ENCODE measurements at regions not wholly inside any gene's neighbourhood (a gene's known extent, or its start where the extent isn't known, plus 50 kb on each side); places are given as distances from the start of the nearest gene placed in this dataset.

GRCh38 chr15:92709110-92709790 lies 53.7 kb upstream of the FAM174B start:
- no peak overlapping the region for H3K4me2 ChIP-seq (ENCODE audit: low read length)
- no peak overlapping the region for H3K27ac ChIP-seq (ENCODE audit: low read depth, low read length)
- RAD21 ChIA-PET (ENCODE audit: low non-redundant PET in 1 of 2, low total read pairs in 2 of 2, uncharacterized antibody in 2 of 2, unreplicated experiment in 2 of 2) = no interaction called here
- POLR2A ChIA-PET = no interaction called here
- H3K79me2 ChIP-seq (ENCODE audit: insufficient read depth, low read length) = no peaks in the 10 kb centered on the region
- H3K4me3 ChIP-seq (replicated peaks in 1 of 2; ENCODE audit: low read depth in 1 of 2, low read length in 2 of 2) = no peak overlapping the region
- TF ChIP-seq POLR2AphosphoS5 (IDR thresholded peaks at IDR 0.05; ENCODE audit: low read depth, low read length) (no peak), ZFX (IDR thresholded peaks at IDR 0.05) (no peak)
- H3K9ac ChIP-seq (ENCODE audit: low read length) = no peak overlapping the region
- CTCF ChIA-PET = no interaction called here
- H3K36me3 ChIP-seq (ENCODE audit: control insufficient read depth in 1 of 2, insufficient read depth in 2 of 2, low read length in 2 of 2) = no peaks in the 10 kb centered on the region
- intact Hi-C loops (cut with micrococcal nuclease) = no loop called here
- H3K9me2 ChIP-seq (ENCODE audit: insufficient read depth) = no peaks in the 10 kb centered on the region
- peaks cover 9% of the 10 kb centered on the region; the same call in 1 of the 2 replicates for H3K27me3 ChIP-seq (ENCODE audit: insufficient read depth, low read length)
- DNase-seq (ENCODE audit: low read depth, low spot score) = no peak
- BruUV-seq (replicated peaks) = no TSS peak
- H4K20me1 ChIP-seq (ENCODE audit: insufficient read depth) = no peaks in the 10 kb centered on the region
- H3K9me3 ChIP-seq (ENCODE audit: control insufficient read depth in 1 of 2, insufficient read depth in 1 of 2, low read depth in 1 of 2, low read length in 2 of 2) = no peaks in the 10 kb centered on the region
- H3K4me1 ChIP-seq (ENCODE audit: control insufficient read depth in 1 of 2, insufficient read depth in 2 of 2, low read length in 2 of 2) = no peaks in the 10 kb centered on the region
- no peak for ATAC-seq
- no peak overlapping the region for H2AFZ ChIP-seq (ENCODE audit: low read depth, low read length, poor library complexity, severe bottlenecking)

GRCh38 chr15:92711457-92711831 lies 55.9 kb upstream of the FAM174B start:
- no peaks in the 10 kb centered on the region for H3K36me3 ChIP-seq (ENCODE audit: control insufficient read depth in 1 of 2, insufficient read depth in 2 of 2, low read length in 2 of 2)
- H3K9ac ChIP-seq (ENCODE audit: low read length) = no peak overlapping the region
- no peak overlapping the region for H3K27ac ChIP-seq (ENCODE audit: low read depth, low read length)
- 0 out of 2 replicates have a peak, but pooled peaks cover 3% of the 10 kb centered on the region for H3K27me3 ChIP-seq (ENCODE audit: insufficient read depth, low read length)
- TF ChIP-seq JUND (IDR thresholded peaks at IDR 0.05) (no peak), FOSL1 (IDR thresholded peaks at IDR 0.05; ENCODE audit: low read depth) (no peak), POLR2A (IDR thresholded peaks at IDR 0.05; ENCODE audit: borderline replicate concordance, extremely low read depth, insufficient read depth, insufficient read length) (no peak), SRF (IDR thresholded peaks at IDR 0.05; ENCODE audit: low read depth) (no peak), EZH2phosphoT487 (IDR thresholded peaks at IDR 0.05; ENCODE audit: borderline replicate concordance) (no peak), YY1 (IDR thresholded peaks at IDR 0.05; ENCODE audit: extremely low read depth, insufficient replicate concordance, low read depth, low read length) (no peak)
- no peak for DNase-seq (ENCODE audit: low read depth, low spot score)
- CTCF ChIA-PET = no interaction called here
- H2AFZ ChIP-seq (ENCODE audit: low read depth, low read length, poor library complexity, severe bottlenecking) = no peak overlapping the region
- no peak overlapping the region for H3K4me3 ChIP-seq (replicated peaks in 1 of 2; ENCODE audit: low read depth in 1 of 2, low read length in 2 of 2)
- H3K79me2 ChIP-seq (ENCODE audit: insufficient read depth, low read length) = no peaks in the 10 kb centered on the region
- ATAC-seq = no peak
- H4K20me1 ChIP-seq (ENCODE audit: insufficient read depth) = no peaks in the 10 kb centered on the region
- H3K4me2 ChIP-seq (ENCODE audit: low read length) = no peak overlapping the region
- intact Hi-C loops (cut with micrococcal nuclease) = no loop called here
- RAD21 ChIA-PET (ENCODE audit: low non-redundant PET in 1 of 2, low total read pairs in 2 of 2, uncharacterized antibody in 2 of 2, unreplicated experiment in 2 of 2) = interaction anchor here in 1 of 2 experiments (0.6 kb wide), 1 partner anchor 86 kb away, joined by 3 read pairs; no protein-coding TSS in a partner anchor
- 0 out of 4 replicates have a peak, but pooled peaks cover 0 to 3% of the 10 kb centered on the region in 2 experiments for H3K4me1 ChIP-seq (ENCODE audit: control insufficient read depth in 1 of 2, insufficient read depth in 2 of 2, low read length in 2 of 2)
- H3K9me2 ChIP-seq (ENCODE audit: insufficient read depth) = no peaks in the 10 kb centered on the region
- no TSS peak for BruUV-seq (replicated peaks)
- H3K9me3 ChIP-seq (ENCODE audit: control insufficient read depth in 1 of 2, insufficient read depth in 1 of 2, low read depth in 1 of 2, low read length in 2 of 2) = no peaks in the 10 kb centered on the region
- POLR2A ChIA-PET = no interaction called here

Measured in HCT116 (cell line).